ENCODE measurements at regions not wholly inside any gene's neighbourhood (a gene's known extent, or its start where the extent isn't known, plus 50 kb on each side); places are given as distances from the start of the nearest gene placed in this dataset.

DNA sequence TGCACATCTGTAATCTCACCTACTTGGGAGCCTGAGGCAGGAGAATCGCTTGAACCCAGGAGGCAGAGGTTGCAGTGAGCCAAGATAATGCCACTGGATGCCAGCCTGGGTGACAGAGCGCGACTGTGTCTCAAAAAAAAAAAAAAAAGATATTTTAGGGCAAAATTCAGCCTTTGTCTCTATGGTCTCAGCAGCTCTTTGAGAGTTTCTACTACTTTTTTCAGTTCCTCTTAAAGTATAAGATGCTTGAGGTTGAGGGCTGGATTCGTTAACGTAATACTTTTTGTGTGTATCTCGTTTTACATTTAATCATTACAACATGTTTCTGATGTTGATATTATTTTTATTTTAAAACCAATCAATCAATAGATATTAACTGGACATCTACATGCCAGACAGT is 381.2 kb upstream of the TBL1XR1 start:
- TF ChIP-seq, protein P1, sequence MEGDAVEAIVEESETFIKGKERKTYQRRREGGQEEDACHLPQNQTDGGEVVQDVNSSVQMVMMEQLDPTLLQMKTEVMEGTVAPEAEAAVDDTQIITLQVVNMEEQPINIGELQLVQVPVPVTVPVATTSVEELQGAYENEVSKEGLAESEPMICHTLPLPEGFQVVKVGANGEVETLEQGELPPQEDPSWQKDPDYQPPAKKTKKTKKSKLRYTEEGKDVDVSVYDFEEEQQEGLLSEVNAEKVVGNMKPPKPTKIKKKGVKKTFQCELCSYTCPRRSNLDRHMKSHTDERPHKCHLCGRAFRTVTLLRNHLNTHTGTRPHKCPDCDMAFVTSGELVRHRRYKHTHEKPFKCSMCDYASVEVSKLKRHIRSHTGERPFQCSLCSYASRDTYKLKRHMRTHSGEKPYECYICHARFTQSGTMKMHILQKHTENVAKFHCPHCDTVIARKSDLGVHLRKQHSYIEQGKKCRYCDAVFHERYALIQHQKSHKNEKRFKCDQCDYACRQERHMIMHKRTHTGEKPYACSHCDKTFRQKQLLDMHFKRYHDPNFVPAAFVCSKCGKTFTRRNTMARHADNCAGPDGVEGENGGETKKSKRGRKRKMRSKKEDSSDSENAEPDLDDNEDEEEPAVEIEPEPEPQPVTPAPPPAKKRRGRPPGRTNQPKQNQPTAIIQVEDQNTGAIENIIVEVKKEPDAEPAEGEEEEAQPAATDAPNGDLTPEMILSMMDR (IDR thresholded peaks at IDR 0.05) = no peak
- no peak for TF ChIP-seq POLR2A (IDR thresholded peaks at IDR 0.05)
- no peak for TF ChIP-seq EP300 (IDR thresholded peaks at IDR 0.05)

Data from ovary (tissue), 3 donors.